GM12872 (cell line): ENCODE measurements at regions not wholly inside any gene's neighbourhood (a gene's known extent, or its start where the extent isn't known, plus 50 kb on each side); places are given as distances from the start of the nearest gene placed in this dataset.

Source experiments
- TF ChIP-seq, protein P1 (sequence below): IDR thresholded peaks from 3 replicates; pipeline ENCODE4 v1.5.1; 2011; ENCODE audit warnings: low read depth, mild to moderate bottlenecking, low read length, moderate library complexity; ENCODE audit not compliant: insufficient read depth

DNA sequence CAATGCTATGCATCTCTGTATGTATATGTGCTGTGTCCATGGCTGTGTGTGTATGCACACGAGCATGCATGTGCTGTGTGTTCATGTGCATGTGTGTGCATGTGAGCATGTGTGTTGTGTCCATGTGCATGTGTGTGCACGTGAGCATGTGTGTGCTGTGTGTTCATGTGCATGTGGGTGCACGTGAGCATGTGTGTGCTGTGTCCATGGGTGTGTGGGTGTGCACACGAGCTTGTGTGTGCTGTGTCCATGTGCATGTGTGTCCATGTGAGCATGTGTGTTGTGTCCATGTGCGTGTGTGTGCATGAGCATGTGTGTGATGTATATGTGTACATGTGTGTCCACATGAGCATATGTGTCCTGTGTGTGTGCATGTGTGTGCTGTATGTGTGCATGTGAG is 414.4 kb upstream of the SALL3 start:
- TF ChIP-seq, protein P1, sequence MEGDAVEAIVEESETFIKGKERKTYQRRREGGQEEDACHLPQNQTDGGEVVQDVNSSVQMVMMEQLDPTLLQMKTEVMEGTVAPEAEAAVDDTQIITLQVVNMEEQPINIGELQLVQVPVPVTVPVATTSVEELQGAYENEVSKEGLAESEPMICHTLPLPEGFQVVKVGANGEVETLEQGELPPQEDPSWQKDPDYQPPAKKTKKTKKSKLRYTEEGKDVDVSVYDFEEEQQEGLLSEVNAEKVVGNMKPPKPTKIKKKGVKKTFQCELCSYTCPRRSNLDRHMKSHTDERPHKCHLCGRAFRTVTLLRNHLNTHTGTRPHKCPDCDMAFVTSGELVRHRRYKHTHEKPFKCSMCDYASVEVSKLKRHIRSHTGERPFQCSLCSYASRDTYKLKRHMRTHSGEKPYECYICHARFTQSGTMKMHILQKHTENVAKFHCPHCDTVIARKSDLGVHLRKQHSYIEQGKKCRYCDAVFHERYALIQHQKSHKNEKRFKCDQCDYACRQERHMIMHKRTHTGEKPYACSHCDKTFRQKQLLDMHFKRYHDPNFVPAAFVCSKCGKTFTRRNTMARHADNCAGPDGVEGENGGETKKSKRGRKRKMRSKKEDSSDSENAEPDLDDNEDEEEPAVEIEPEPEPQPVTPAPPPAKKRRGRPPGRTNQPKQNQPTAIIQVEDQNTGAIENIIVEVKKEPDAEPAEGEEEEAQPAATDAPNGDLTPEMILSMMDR, result no peak

- TF ChIP-seq, protein P1, result no peak
Observed at GRCh38 chr18:78566065-78566464, 413.6 kb upstream of the SALL3 start.

DNA sequence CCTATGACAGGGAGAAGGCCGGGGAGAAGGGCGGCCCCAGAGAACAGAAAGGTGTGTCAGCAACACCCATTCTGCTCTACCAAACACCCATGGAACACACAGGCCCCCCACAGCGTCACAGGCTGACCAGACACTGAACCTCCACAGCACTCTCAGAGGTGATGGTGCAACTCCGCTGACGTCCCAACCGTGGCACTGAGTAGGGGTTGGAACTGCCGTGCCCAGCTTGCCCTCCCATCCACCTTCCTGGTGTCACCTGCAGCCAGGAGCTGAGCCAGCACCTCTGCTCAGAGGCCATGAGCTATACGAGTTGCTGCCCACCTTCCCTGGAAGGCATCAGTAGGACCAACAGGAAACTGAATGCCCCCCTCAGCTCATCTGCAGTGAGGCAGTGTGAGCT is 412.9 kb upstream of the SALL3 start:
- TF ChIP-seq, protein P1, result no peak

DNA sequence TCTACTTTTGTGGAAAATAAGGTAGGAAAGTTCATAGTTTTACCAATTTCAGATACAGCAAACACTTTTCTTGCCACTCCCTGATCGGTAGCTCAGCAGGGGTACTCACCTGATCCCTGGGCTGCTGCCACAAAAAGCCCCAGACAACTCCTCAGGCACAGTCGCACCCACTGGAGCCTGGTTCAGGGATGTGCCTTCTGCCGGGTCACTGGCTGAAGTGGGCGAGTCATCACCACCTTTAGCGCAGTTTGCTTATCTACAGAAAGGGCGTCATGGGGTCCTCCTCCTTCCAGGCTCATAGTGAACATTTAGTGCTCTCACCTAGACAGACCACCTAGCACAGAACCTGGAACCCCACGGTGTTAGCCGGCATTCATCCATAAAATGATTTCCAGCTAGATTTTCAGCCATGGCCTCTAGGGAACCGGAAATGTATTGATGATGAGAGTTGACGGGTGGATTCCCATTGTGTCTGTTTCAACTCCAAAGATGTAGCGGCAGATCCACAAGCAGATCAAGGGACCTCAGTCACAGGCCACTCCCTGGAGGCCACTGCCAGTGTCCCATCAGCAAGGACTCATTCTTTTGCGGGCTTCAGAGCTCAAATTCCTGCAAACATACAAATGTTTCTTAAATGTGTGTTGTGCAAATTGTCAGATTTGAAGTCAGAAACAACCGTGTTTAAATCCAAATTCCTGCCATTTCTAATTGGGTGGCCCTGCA is 408.4 kb upstream of the SALL3 start:
- TF ChIP-seq, protein P1, result no peak

DNA sequence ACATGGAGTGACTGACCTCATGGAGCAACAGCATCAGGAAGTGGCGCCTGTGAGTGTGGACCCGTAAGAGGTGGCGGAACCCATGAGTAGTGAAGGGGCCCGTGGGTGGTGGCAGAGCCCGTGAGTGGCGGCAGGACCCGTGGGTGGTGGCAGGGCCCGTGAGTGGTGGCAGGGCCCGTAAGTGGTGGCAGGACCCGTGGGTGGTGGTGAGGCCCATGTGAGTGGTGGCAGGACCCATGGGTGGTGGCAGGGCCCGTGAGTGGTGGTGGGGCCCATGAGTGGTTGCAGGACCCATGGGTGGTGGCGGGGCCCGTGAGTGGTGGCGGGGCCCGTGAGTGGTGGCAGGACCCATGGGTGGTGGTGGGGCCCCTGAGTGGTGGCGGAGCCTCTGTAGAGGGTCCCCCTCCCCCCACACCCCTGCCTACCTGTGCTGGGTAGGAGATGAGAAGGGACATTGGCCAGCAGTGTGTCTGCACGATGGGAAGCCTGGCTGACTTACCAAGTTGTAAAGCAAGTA is 407.7 kb upstream of the SALL3 start:
- TF ChIP-seq, protein P1, result no peak

DNA sequence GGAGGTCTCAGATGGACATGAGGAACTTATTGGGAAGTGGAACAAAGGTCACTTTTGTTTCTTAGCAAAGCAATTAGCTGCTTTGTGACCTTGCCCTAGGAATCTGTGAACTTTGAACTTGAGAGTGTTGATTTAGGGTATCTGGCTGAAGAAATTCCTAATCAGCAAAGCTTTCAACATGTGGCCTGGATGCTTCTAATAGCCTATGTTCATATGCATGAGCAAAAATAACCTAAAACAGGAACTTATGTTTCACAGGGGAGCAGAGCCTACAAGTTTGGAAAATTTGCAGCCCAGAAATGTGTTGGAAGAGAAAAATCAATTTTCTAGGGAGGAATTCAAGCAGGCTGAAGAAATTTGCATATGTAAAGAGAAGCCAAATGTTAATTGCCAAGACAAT is 405.8 kb upstream of the SALL3 start:
- TF ChIP-seq, protein P1, result no peak

DNA sequence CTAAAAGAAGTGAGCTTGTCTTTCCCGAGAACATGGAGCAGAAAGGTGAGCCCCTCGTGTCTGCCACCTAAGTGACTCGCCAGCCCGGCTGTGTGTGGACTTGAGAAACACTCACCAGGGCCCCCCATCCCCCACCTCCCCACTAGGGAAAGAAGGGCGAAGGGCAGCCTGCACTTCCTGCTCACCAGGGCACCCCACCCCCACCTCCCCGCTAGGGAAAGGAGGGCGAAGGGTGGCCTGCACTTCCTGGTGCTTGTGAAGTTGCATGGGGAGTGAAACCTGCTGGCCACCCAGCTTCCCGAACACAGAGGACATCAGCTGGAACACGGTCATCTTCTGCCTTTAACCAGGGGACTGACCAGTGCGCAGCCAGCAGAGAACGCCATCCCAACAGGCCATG is 402.7 kb upstream of the SALL3 start:
- TF ChIP-seq, protein P1, result no peak

GRCh38 chr18:78579449-78579848 is 400.2 kb upstream of the SALL3 start:
- TF ChIP-seq, protein P1, result no peak
